Parathyroid adenoma (tissue), 2 donors: ENCODE measurements at regions not wholly inside any gene's neighbourhood (a gene's known extent, or its start where the extent isn't known, plus 50 kb on each side); places are given as distances from the start of the nearest gene placed in this dataset.

ENCODE experiments used
- H2AFZ ChIP-seq: fragments of 300-600 bp; sonication (generic); one replicate; pipeline ENCODE4 v1.7.0; 2017; ENCODE audit warnings: antibody characterized with exemption, mild to moderate bottlenecking
- H3K27ac ChIP-seq: fragments of 300-600 bp; sonication (generic); one replicate; pipeline ENCODE4 v1.7.0; 2017
- H3K27me3 ChIP-seq: fragments of 300-600 bp; sonication (generic); one replicate; pipeline ENCODE4 v1.7.0; 2017; ENCODE audit warnings: low read length; ENCODE audit not compliant: control insufficient read depth, insufficient read depth
- H3K36me3 ChIP-seq: fragments of 300-600 bp; sonication (generic); one replicate; pipeline ENCODE4 v1.7.0; 2017; ENCODE audit warnings: low read length; ENCODE audit not compliant: control insufficient read depth, insufficient read depth
- H3K4me1 ChIP-seq: fragments of 300-600 bp; sonication (generic); one replicate; pipeline ENCODE4 v1.7.0; 2017; ENCODE audit warnings: control low read depth
- H3K4me2 ChIP-seq: fragments of 300-600 bp; sonication (generic); one replicate; pipeline ENCODE4 v1.7.0; 2017; ENCODE audit warnings: low read length
- H3K4me3 ChIP-seq: fragments of 300-600 bp; sonication (generic); one replicate; pipeline ENCODE4 v1.7.0; 2017; ENCODE audit warnings: low read depth, low read length
- H3K79me2 ChIP-seq: fragments of 300-600 bp; sonication (generic); one replicate; pipeline ENCODE4 v1.7.0; 2017; ENCODE audit warnings: control low read depth
- H3K9ac ChIP-seq: fragments of 300-600 bp; sonication (generic); one replicate; pipeline ENCODE4 v1.7.0; 2017; ENCODE audit warnings: mild to moderate bottlenecking
- H3K9me3 ChIP-seq: fragments of 300-600 bp; sonication (generic); one replicate; pipeline ENCODE4 v1.7.0; 2017; ENCODE audit warnings: low read length; ENCODE audit not compliant: control insufficient read depth
- CTCF ChIP-seq: fragments of 300-600 bp; sonication (generic); IDR thresholded peaks from one replicate; pipeline ENCODE4 v1.7.0; 2017; ENCODE audit warnings: antibody characterized with exemption, mild to moderate bottlenecking
- donor health status: primary hyperparathyroidism.

DNA sequence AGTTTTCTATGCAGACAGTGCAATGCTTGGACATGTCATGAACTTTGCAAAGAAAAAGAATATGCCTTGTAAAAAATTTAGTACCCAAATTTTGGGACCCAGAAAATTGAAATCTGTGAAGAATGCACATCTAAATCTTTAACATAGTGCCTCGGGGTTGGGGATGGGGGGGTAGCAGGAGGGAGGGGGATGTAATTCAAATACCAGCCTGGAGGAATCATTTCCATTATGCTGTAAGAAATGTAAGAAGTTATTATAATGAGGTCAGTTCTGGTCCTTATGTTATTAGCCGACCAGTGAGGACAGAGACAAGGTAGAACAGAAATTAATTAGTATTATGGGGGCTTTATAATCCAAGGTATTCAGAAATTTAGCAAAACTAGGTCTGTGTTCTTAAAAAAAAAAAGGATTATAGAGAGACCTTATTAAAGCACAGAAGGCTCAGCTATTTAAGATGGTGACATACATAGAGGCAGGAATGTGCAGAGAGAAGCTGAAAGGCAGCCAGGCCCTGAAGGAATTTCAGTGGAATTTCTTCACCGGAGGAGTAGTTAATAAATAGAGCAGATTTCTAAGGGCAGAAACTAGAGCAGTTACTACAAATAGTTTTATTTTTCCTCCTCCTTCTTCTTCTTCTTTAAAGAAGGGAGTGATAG, 89.0 kb upstream of the RBMS1 start:
- H3K4me2 ChIP-seq, result peak overlapping the region; percentile 45
- no peaks in the 10 kb centered on the region for H3K27me3 ChIP-seq
- no peaks in the 10 kb centered on the region for H3K9me3 ChIP-seq
- TF ChIP-seq CTCF, result no peak
- no peaks in the 10 kb centered on the region for H3K79me2 ChIP-seq
- H3K4me3 ChIP-seq, result peak overlapping the region; percentile 6
- H3K4me1 ChIP-seq, result peaks cover 54% of the 10 kb centered on the region
- peak overlapping the region; percentile 90 for H3K27ac ChIP-seq
- no peaks in the 10 kb centered on the region for H3K36me3 ChIP-seq
- H3K9ac ChIP-seq, result no peak overlapping the region
- peak overlapping the region; percentile 61 for H2AFZ ChIP-seq

GRCh38 chr2:160583146-160583535, 89.5 kb upstream of the RBMS1 start:
- Histone ChIP-seq H2AFZ (peak overlapping the region; percentile 36), H3K4me3 (peak overlapping the region; percentile 6), H3K36me3 (no peaks in the 10 kb centered on the region), H3K9me3 (no peaks in the 10 kb centered on the region), H3K79me2 (no peaks in the 10 kb centered on the region), H3K4me2 (peak overlapping the region; percentile 45), H3K9ac (no peak overlapping the region), H3K27ac (peak overlapping the region; percentile 90), H3K4me1 (peaks cover 54% of the 10 kb centered on the region), H3K27me3 (no peaks in the 10 kb centered on the region)
- TF ChIP-seq CTCF, result no peak

- no peak for TF ChIP-seq CTCF
- Histone ChIP-seq H3K79me2 (no peaks in the 10 kb centered on the region), H3K4me3 (peak overlapping the region; percentile 6), H3K27me3 (no peaks in the 10 kb centered on the region), H3K9ac (no peak overlapping the region), H3K27ac (peak overlapping the region; percentile 90), H3K4me2 (peak overlapping the region; percentile 45), H3K36me3 (no peaks in the 10 kb centered on the region), H2AFZ (peak overlapping the region; percentile 74), H3K9me3 (no peaks in the 10 kb centered on the region), H3K4me1 (peaks cover 54% of the 10 kb centered on the region)
Observed at GRCh38 chr2:160583813-160584537, 90.4 kb upstream of the RBMS1 start.

- peak overlapping the region; percentile 74 for H2AFZ ChIP-seq
- peaks cover 50% of the 10 kb centered on the region for H3K4me1 ChIP-seq
- H3K36me3 ChIP-seq, result no peaks in the 10 kb centered on the region
- H3K9me3 ChIP-seq, result no peaks in the 10 kb centered on the region
- no peak overlapping the region for H3K4me2 ChIP-seq
- H3K4me3 ChIP-seq, result no peak overlapping the region
- no peaks in the 10 kb centered on the region for H3K27me3 ChIP-seq
- H3K27ac ChIP-seq, result peak overlapping the region; percentile 90
- no peak for TF ChIP-seq CTCF
- no peak overlapping the region for H3K9ac ChIP-seq
- no peaks in the 10 kb centered on the region for H3K79me2 ChIP-seq
Observed at GRCh38 chr2:160584972-160585494, 91.4 kb upstream of the RBMS1 start.
